HEK293 (cell line): ENCODE measurements at regions not wholly inside any gene's neighbourhood (a gene's known extent, or its start where the extent isn't known, plus 50 kb on each side); places are given as distances from the start of the nearest gene placed in this dataset.
"Not testable (repeated sequence)": the region's sequence is repeated elsewhere in the genome, so short reads cannot be mapped to it uniquely, and the experiment has no call there.

ENCODE experiments used
- HOXC10 ChIP-seq: sonication (generic); formaldehyde crosslinking; IDR thresholded peaks from 2 replicates; pipeline ENCODE4 v1.8.1; 2023; ENCODE audit warnings: mild to moderate bottlenecking, missing genetic modification reagents
- KLF9 ChIP-seq: fragments of 450-650 bp; formaldehyde crosslinking; IDR thresholded peaks from 2 replicates; pipeline ENCODE4 v1.5.1; 2016; ENCODE audit warnings: missing biosample characterization, missing genetic modification characterization, low read depth
- ZBTB7A ChIP-seq: fragments of 450-650 bp; formaldehyde crosslinking; IDR thresholded peaks from 2 replicates; pipeline ENCODE4 v1.5.1; 2016; ENCODE audit warnings: low read depth, missing biosample characterization, missing genetic modification characterization
- ZNF146 ChIP-seq: fragments of 450-650 bp; formaldehyde crosslinking; IDR thresholded peaks from 2 replicates; pipeline ENCODE4 v1.5.1; 2016; ENCODE audit warnings: missing biosample characterization, missing genetic modification characterization
- ZNF501 ChIP-seq: fragments of 450-650 bp; formaldehyde crosslinking; IDR thresholded peaks from 2 replicates; pipeline ENCODE4 v1.5.1; 2016; ENCODE audit warnings: missing biosample characterization, missing genetic modification characterization
- TF ChIP-seq, protein P1 (sequence below): fragments of 450-650 bp; formaldehyde crosslinking; IDR thresholded peaks from 2 replicates; pipeline ENCODE4 v1.5.1; 2016; ENCODE audit warnings: missing biosample characterization, missing genetic modification characterization

DNA sequence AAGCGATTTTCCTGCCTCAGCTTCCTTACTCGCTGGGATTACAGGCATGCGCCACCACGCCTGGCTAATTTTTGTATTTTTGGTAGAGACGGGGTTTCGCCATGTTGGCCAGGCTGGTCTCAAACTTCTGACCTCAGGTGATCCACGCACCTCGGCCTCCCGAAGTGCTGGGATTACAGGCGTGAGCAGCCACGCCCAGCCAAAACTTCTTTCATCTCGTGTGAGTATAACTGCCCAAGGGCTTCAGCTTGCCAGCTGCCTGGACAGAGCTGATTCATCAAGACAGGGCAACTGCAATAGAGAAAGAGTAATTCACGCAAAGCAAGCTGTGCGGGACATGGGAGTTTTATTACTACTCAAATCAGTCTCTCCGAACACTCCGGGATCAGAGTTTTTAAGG lies 57.4 kb upstream of the CDH9 start:
- not testable (repeated sequence) for TF ChIP-seq ZNF146; KLF9; HOXC10 (CRISPR knock-in tag); ZNF501 (tag by site-specific recombination); ZBTB7A (tag by site-specific recombination)
- TF ChIP-seq, protein P1, sequence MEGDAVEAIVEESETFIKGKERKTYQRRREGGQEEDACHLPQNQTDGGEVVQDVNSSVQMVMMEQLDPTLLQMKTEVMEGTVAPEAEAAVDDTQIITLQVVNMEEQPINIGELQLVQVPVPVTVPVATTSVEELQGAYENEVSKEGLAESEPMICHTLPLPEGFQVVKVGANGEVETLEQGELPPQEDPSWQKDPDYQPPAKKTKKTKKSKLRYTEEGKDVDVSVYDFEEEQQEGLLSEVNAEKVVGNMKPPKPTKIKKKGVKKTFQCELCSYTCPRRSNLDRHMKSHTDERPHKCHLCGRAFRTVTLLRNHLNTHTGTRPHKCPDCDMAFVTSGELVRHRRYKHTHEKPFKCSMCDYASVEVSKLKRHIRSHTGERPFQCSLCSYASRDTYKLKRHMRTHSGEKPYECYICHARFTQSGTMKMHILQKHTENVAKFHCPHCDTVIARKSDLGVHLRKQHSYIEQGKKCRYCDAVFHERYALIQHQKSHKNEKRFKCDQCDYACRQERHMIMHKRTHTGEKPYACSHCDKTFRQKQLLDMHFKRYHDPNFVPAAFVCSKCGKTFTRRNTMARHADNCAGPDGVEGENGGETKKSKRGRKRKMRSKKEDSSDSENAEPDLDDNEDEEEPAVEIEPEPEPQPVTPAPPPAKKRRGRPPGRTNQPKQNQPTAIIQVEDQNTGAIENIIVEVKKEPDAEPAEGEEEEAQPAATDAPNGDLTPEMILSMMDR = not testable (repeated sequence)
